DMS53 treated with DMSO at 0.1 percent for 48 hours (cell line): ENCODE measurements at regions not wholly inside any gene's neighbourhood (a gene's known extent, or its start where the extent isn't known, plus 50 kb on each side); places are given as distances from the start of the nearest gene placed in this dataset.

ENCODE experiments used
- DNase-seq: peaks from one replicate; lab custom pipeline; 2025; ENCODE audit not compliant: unreplicated experiment; lab: John Stamatoyannopoulos, UW

GRCh38 chr6:14652536-14652935, 535.0 kb downstream of the CD83 start:
- DNase-seq, result no peak

DNA sequence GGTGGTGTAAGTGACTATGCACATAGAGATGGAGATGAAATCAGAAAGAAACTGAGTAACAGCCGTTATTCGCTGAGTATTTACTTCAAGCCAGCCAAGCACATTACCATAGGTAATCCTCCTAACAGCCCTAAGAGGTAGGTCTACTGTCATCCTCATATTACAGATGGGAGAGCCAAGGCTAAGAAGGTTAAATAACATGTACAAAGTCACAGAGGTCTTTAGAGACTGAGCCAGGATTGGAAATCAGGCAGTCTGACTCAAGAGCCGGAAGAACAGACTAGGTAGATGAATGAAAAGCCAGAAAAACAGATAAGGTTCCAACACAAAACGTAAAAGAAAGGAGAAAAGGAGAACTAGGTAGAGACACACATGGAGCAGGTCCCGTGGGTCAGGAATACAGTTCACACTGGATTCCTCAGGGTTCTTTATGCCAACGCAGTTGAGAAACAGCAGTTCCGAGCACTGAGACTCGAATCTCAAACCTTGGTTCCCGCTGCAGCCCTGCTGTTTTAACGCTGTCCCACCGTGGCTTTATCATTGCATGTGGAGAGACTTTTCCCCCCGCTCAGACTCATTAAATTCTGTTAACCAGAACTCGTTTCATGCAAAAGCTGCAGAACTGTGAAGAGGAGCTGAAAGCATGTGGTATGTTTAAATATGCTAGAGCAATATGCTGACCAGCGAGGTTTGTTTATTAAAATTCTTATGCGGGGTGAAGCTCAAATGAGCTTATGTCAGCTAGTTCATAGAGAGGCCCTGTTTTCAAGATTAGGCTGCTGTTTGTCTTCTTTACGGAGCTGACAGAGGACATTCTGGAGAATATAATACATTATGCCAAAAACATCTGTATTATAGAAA, 537.9 kb downstream of the CD83 start:
- DNase-seq, result no peak

DNA sequence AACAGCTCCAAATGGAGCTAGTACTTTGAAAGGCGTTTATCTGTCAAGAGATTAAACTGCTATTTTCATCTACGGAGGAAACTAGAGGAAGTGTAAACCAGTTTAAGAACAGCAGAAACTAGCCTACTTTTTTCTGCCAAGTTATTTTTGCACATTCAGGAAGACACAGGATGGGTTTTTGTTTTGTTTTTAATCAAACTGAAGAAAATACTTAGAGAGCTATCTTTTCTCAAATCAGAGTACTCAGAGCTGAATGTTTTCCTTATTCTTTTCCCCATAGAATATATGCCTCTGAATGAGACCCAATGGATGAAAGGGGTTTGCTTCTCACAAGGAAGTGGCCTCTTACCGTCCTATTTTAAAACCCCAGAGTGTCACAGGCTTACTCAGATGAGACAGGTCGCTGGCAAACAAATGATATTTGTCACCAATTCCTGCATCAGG, 538.5 kb downstream of the CD83 start:
- DNase-seq, result no peak

DNA sequence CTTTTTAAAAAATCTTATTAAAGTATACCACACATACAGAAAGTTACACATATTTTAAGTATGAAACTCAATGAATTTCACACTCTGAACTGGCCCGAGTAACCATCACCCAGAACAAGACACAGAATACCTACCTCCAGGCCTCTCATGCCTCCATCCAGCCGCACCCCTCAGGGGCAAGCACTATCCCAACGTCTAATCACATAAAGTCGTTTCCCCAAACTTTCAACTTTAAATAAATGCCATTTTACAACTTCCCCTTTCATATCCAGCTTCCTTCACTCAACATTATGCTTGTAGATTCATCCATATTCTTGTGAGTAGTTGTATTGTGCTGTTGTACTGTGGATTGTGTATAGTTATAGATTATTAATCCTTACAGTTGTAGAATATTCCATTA, 539.1 kb downstream of the CD83 start:
- no peak for DNase-seq

DNA sequence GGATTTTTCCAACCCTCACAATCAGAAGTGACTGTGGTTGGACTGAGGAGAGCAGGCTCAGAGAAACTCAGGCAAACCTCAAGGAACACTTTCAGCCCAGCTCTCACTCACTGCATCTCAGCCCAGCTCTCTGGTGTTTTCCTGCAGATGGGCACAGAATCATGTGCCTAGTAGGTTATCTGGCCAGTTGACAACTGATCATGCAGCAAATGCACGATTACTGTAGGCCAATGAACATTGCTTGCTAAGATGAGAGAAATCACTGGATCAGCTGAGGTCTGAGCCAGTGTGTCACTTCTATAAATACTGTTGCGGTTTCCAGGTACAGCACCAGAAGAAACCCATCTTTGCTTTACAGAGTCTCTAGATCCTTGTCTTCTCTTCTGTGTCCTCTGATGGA, 540.5 kb downstream of the CD83 start:
- DNase-seq, result no peak

DNA sequence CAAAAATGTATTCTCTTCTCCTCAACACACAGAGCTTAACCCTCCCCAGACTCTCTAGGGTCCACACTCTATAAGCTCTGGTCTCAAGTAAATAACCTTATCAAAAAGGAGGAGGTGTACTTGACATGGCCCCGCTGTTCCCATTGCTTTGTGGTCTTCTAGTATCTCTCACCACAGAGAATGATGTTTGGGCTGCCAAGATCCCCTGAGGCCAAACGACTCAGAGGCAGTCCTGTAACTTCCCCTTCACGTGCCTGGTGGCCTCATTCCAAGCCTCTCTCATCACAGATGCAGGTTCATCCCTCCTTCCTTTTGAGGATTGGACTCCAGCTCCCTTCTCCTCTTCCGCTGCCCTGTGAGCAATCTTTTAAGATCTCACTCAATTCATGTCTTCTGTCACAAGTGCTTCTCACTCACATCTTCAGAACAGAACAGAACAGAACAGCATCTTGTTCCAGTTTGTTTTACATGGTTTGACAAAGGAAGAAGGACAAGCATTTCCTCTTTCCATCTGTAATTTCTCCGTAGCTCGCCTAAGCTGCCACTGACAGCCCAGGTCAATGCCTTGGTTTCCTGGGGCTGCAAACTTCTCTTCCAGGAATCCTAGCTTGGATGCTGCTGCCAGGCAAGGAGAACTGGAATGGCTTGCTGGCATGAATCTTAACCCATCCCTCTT, 541.5 kb downstream of the CD83 start:
- no peak for DNase-seq

DNA sequence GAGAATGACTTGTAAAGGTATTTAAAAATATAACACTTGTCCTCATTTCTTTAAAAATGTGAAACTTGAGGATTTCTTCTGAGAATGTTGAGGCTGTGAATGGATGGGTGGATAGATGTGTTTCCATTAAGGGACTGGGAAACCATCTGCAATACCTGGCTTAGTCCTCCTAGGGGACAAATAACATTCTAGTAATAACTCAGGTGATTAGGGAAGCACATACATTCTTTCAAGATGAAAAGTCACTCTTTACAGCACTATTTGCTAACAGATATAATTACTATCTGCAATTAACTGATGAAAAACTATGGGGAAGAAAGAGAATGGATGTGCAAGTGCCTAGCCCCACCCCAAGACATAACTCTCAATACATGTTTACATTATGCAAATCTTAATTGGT, 542.3 kb downstream of the CD83 start:
- no peak for DNase-seq

GRCh38 chr6:14660806-14661579, 543.4 kb downstream of the CD83 start:
- no peak for DNase-seq

- DNase-seq, result no peak
Observed at GRCh38 chr6:14661691-14662090, 544.1 kb downstream of the CD83 start.

DNA sequence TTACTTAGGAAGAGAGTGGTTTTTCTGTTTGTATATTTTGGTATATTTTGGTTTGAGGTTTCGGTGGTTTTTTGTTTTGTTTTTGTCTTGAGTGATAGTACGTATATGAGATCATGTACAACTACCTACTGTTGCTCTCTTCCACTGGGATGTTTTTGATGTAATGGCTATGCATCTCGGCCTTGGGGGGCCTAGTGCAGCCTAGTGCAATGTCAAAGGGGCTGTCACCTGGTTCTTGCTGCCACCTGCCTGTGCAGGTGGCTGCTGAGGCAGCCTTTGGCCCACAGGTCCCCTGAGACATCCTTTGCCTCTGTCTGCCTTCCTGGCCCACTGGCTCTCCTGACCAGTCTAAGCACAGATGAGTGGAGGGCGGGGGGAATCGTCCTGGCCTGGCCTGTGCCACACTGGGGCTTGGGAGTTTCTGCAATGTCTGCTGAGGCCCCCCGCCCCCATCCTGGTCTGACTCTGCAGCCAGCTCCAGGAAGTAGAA, 546.6 kb downstream of the CD83 start:
- no peak for DNase-seq

DNA sequence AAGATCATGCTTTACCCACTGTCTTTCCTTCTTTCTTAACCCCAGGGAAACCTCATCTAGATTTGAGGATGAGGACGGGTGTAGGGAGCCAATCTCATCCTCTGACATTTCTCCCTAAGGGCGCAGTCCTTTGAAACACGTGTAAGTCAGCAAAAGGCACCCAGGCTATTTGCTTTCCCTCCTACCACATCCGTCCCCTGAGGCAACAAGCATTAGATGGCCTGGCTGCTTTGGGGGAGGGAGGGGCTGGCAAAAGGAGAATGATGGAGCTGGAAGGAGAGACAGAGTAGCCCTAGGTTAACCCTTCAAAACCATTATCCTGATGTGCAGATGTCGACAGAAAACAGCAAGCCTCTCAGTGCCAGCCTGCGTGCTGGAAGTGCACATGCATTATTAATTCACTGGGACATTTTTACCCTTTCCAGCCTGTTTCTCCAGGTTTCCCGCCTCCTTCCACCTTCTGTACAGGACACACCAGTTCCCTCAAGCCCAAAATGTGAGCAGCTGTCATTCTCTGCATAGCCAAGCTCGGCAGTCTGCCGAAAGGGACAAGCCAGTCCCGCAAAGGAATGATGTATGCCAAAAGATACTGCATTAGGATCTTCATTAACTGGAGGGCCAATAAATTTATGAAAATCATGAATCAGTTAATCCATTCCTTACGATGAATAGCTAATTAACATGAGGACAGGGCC, 547.2 kb downstream of the CD83 start:
- DNase-seq, result no peak

DNA sequence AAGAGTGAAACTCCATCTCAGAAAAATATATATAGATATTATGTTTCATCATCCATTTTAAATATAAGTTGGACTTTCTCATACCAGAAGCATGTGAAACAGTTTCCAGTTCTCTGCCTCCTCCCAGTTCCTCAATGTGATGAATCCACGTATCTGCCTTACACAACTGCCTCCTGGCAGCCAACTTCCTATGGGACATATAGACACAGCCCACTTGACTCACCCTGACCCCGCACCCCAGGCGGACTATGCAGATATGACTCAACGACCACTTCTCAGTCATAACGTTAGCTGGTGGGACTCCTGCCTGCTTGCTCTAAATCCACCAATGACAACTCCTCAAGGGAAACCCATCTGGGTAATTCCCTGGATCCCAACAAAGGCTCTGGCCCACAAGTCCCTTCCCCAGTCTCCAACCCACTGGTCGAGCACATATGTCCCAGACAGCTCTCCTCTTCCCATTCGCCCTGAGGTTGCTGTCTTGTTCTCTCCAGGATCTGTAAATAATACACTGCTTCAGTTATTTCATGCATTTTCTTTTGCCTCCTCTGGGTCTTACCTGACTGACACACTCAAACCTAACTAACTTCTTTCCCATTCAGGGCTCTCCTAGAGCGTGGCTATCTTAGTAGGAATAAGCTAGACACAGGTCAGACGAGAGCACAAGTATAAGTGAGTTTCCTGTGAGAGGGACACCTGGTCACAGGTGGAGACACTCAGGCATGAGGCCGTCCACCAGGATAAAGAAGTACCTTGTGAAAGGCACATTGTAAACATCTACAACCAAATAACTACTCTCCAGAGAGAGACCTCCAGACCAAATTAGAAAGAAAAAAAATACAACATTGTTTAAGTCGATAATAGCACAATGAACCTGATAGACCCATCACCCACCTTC, 548.5 kb downstream of the CD83 start:
- no peak for DNase-seq

DNA sequence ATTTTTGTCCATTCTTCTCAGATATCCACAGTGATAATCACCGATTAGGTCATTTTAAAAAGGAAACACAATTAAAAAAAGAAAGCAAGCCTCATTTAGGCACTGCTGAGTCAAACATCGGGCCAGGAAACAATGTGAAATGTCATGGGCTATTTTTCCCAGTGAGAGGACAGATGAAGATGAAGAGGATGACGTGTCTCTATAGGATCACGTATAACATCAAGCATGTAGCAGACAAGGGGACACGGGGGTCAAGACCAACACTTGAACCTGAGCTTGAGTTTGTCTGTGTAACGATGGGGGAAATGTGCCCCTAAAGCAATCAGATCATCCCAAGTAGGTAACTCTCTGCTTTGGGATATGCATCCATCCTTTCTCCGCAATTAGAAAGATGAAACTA, 553.2 kb downstream of the CD83 start:
- DNase-seq, result no peak

GRCh38 chr6:14671261-14671681, 553.7 kb downstream of the CD83 start:
- no peak for DNase-seq

- DNase-seq, result no peak
Observed at GRCh38 chr6:14671937-14672336, 554.4 kb downstream of the CD83 start.

DNA sequence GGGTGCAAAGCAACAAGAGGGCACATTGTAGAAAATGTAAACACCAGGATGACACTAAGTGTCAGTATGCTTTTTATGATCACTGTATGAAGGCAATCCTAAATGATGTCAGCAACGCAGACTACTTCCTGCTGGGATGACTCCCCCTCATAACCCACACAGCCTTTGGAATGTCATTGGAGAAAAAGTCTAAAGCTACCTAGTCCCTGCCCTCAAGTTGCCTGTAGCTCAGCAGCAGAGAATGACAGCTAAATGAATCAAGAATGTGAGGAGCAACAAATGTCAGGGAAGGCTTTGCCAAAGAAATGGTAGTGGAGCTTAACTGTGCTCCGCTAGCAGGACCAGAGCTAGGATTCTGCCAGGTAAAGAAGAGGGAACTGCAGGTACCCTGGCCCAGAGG, 555.6 kb downstream of the CD83 start:
- no peak for DNase-seq

DNA sequence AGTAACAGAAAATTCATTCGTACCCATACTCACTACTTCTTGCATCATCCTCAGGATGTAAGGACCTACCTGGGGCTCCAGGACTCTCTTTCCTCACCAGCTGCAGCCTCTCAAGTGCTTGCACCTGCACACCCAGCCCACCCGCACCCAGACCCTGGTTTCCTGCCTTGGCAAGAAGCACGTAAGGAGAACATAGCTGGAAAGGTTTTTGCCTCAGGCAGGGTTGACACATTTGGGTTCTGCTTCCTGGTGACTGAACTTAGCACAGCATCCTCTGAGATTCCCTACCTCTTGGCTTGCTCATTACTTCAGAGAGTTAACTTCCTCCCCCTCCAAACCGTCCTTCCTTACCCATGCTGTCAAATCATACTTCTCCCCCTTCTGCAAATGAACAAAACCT, 556.9 kb downstream of the CD83 start:
- no peak for DNase-seq

- no peak for DNase-seq
Observed at GRCh38 chr6:14674867-14675648, 557.5 kb downstream of the CD83 start.

DNA sequence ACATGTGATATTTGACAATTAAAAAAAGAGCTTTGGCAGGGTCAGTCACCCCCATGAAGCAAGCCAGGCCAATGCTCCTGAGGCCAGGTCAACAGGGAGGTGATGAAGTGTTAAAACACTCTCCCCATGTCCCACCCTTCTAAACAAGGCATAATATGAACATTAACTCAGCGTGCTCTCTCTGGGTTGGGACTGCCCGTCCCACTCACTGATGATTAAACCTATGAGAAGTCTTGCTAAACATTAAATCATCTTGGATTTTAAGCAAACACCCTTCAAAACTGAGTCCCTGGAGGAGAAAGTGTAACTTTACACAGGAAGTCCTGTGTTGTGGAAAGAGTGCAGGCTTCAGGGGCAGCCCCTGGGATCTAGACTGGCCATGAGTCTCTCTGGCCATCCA, 558.5 kb downstream of the CD83 start:
- no peak for DNase-seq
